ENCODE measurements at regions not wholly inside any gene's neighbourhood (a gene's known extent, or its start where the extent isn't known, plus 50 kb on each side); places are given as distances from the start of the nearest gene placed in this dataset.

GRCh38 chr3:152159328-152159727 is 109.4 kb upstream of the MBNL1 start:
- TF ChIP-seq CTCF (IDR thresholded peaks at IDR 0.05), result no peak
- Histone ChIP-seq H3K4me1 (ENCODE audit: control insufficient read depth in 1 of 2, insufficient read depth in 2 of 2, low read length in 2 of 2) (no peaks in the 10 kb centered on the region), H3K9ac (ENCODE audit: insufficient read depth, low read length, poor library complexity, severe bottlenecking) (no peak overlapping the region), H3K27ac (ENCODE audit: low read depth in 1 of 2, low read length in 2 of 2) (no peak overlapping the region), H3K4me3 (replicated peaks in 1 of 3; ENCODE audit: low read depth in 2 of 3, low read length in 3 of 3) (no peak overlapping the region), H3K36me3 (replicated peaks in 1 of 2; ENCODE audit: control insufficient read depth in 1 of 2, insufficient read depth in 2 of 2, low read length in 2 of 2) (no peaks in the 10 kb centered on the region), H4K20me1 (ENCODE audit: insufficient read depth, low read length) (no peaks in the 10 kb centered on the region), H2AFZ (ENCODE audit: insufficient read depth, low read depth, low read length, poor library complexity, severe bottlenecking) (no peak overlapping the region), H3K79me2 (ENCODE audit: insufficient read depth, low read length) (no peaks in the 10 kb centered on the region), H3K9me3 (replicated peaks in 1 of 2; ENCODE audit: control insufficient read depth in 1 of 2, insufficient read depth in 1 of 2, low read length in 2 of 2) (no peaks in the 10 kb centered on the region), H3K4me2 (replicated peaks; ENCODE audit: extremely low read depth, low read length, poor library complexity, severe bottlenecking) (no peak overlapping the region), H3K27me3 (ENCODE audit: control insufficient read depth in 2 of 2, insufficient read depth in 2 of 2, low read length in 2 of 2) (no peaks in the 10 kb centered on the region)
- no peak for DNase-seq
- no peaks in the 10 kb centered on the region for H3K36me3 Mint-ChIP-seq
- intact Hi-C loops (cut with micrococcal nuclease), result no loop called here
- H3K4me1 Mint-ChIP-seq, result no peaks in the 10 kb centered on the region
- peaks cover 0 to 4% (median 2%) of the 10 kb centered on the region in 3 donors for H3K27me3 Mint-ChIP-seq (ENCODE audit: low read depth in 3 of 3)
- 80% methylated on average over 1 of the region's 4 CpGs for WGBS (ENCODE audit: insufficient coverage)
- H3K27ac Mint-ChIP-seq, result no peak overlapping the region
- H3K4me3 Mint-ChIP-seq, result no peak overlapping the region
- H3K9me3 Mint-ChIP-seq, result peaks cover 0 to 5% (median 0%) of the 10 kb centered on the region in 7 donors

GRCh38 chr3:152160350-152161011 is 108.2 kb upstream of the MBNL1 start:
- H3K4me3 ChIP-seq (replicated peaks in 1 of 3; ENCODE audit: low read depth in 2 of 3, low read length in 3 of 3), result no peak overlapping the region
- Mint-ChIP-seq H3K36me3 (peaks cover 0 to 4% of the 10 kb centered on the region in 2 donors), H3K4me3 (no peak overlapping the region), H3K27me3 (ENCODE audit: low read depth in 3 of 3) (peaks cover 0 to 4% (median 2%) of the 10 kb centered on the region in 3 donors), H3K4me1 (no peaks in the 10 kb centered on the region), H3K27ac (peak overlapping the region in 1 of 7 donors; percentile 59), H3K9me3 (peaks cover 0 to 7% (median 0%) of the 10 kb centered on the region in 7 donors)
- no CpG with 5 or more reads among the region's 5 CpGs for WGBS (ENCODE audit: insufficient coverage)
- intact Hi-C loops (cut with micrococcal nuclease), result no loop called here
- H2AFZ ChIP-seq (ENCODE audit: insufficient read depth, low read depth, low read length, poor library complexity, severe bottlenecking), result no peak overlapping the region
- no peaks in the 10 kb centered on the region for H3K9me3 ChIP-seq (replicated peaks in 1 of 2; ENCODE audit: control insufficient read depth in 1 of 2, insufficient read depth in 1 of 2, low read length in 2 of 2)
- no peaks in the 10 kb centered on the region for H3K79me2 ChIP-seq (ENCODE audit: insufficient read depth, low read length)
- TF ChIP-seq CTCF (IDR thresholded peaks at IDR 0.05), result no peak
- H3K4me2 ChIP-seq (replicated peaks; ENCODE audit: extremely low read depth, low read length, poor library complexity, severe bottlenecking), result no peak overlapping the region
- H3K27me3 ChIP-seq (ENCODE audit: control insufficient read depth in 2 of 2, insufficient read depth in 2 of 2, low read length in 2 of 2), result no peaks in the 10 kb centered on the region
- H3K27ac ChIP-seq (ENCODE audit: low read depth in 1 of 2, low read length in 2 of 2), result no peak overlapping the region
- no peak overlapping the region for H3K9ac ChIP-seq (ENCODE audit: insufficient read depth, low read length, poor library complexity, severe bottlenecking)
- H4K20me1 ChIP-seq (ENCODE audit: insufficient read depth, low read length), result no peaks in the 10 kb centered on the region
- no peak for DNase-seq
- no peaks in the 10 kb centered on the region for H3K4me1 ChIP-seq (ENCODE audit: control insufficient read depth in 1 of 2, insufficient read depth in 2 of 2, low read length in 2 of 2)
- H3K36me3 ChIP-seq (replicated peaks in 1 of 2; ENCODE audit: control insufficient read depth in 1 of 2, insufficient read depth in 2 of 2, low read length in 2 of 2), result no peaks in the 10 kb centered on the region

Measured in CD14-positive monocyte (primary cell).